ENCODE measurements at regions not wholly inside any gene's neighbourhood (a gene's known extent, or its start where the extent isn't known, plus 50 kb on each side); places are given as distances from the start of the nearest gene placed in this dataset.

GRCh38 chr5:8857051-8857450, 688.8 kb downstream of the SEMA5A start:
- no peak overlapping the region for H4K8ac ChIP-seq (ENCODE audit: extremely low read depth, insufficient read depth, low read length)
- DNase-seq (ENCODE audit: low read depth in 1 of 2, low spot score in 2 of 2), result no peak
- TF ChIP-seq ATF2 (IDR thresholded peaks at IDR 0.05; ENCODE audit: low read length) (no peak), NANOG (IDR thresholded peaks at IDR 0.05; ENCODE audit: insufficient read depth, low read depth, low read length, poor library complexity, severe bottlenecking) (no peak), RAD21 (IDR thresholded peaks at IDR 0.05 in 1 of 2, conservative IDR thresholded peaks at IDR 0.05 in 1 of 2; ENCODE audit: low read depth in 2 of 2, low read length in 2 of 2) (no peak), CHD2 (IDR thresholded peaks at IDR 0.05; ENCODE audit: low read length) (no peak), CTCF (IDR thresholded peaks at IDR 0.05; ENCODE audit: control extremely low read depth in 1 of 3, insufficient read depth in 1 of 3, low read depth in 1 of 3, low read length in 3 of 3) (no peak), RNF2 (IDR thresholded peaks at IDR 0.05; ENCODE audit: borderline replicate concordance, low read depth, low read length, missing control alignments, poor library complexity, severe bottlenecking) (no peak), TBP (IDR thresholded peaks at IDR 0.05; ENCODE audit: low read depth, low read length) (no peak)
- no peak overlapping the region for H2AFZ ChIP-seq (ENCODE audit: low read length)
- 41% methylated on average over 2 of the region's 2 CpGs; no CpG with 5 or more reads in 1 of the 2 experiments for WGBS, 2 experiments (ENCODE audit: extremely low coverage in 1 of 2, insufficient coverage in 1 of 2, insufficient read length in 1 of 2, insufficient replicate concordance in 2 of 2, low coverage in 1 of 2, low lambda C conversion rate in 2 of 2, missing lambda C conversion rate in 1 of 2)
- H3K79me2 ChIP-seq (ENCODE audit: control insufficient read depth in 1 of 2, insufficient read depth in 2 of 2, low read length in 2 of 2), result no peaks in the 10 kb centered on the region
- no peaks in the 10 kb centered on the region for H4K20me1 ChIP-seq (replicated peaks in 1 of 2; ENCODE audit: control insufficient read depth in 1 of 2, insufficient read depth in 2 of 2, low read length in 2 of 2)
- H4K5ac ChIP-seq (ENCODE audit: insufficient read length, low read depth, low read length), result no peak overlapping the region
- H2BK120ac ChIP-seq (replicated peaks; ENCODE audit: low read depth, low read length), result no peak overlapping the region
- no peak overlapping the region for H2AK5ac ChIP-seq (ENCODE audit: low read depth, low read length)
- no peak overlapping the region for H2BK20ac ChIP-seq (ENCODE audit: low read length)
- no peaks in the 10 kb centered on the region for H3K9me3 ChIP-seq (ENCODE audit: insufficient read depth in 2 of 2, low read depth in 1 of 2, low read length in 1 of 2)
- H3K4me2 ChIP-seq (ENCODE audit: insufficient read depth in 1 of 2, low read depth in 2 of 2, low read length in 2 of 2), result no peak overlapping the region
- ChIA-PET POLR2A (ENCODE audit: partially characterized antibody) (no interaction called here), CTCF (ENCODE audit: partially characterized antibody) (no interaction called here)
- H3K9ac ChIP-seq (replicated peaks in 1 of 4; ENCODE audit: extremely low read depth in 1 of 4, low read depth in 3 of 4, low read length in 3 of 4), result no peak overlapping the region
- H4K91ac ChIP-seq (replicated peaks; ENCODE audit: insufficient read length, low read length), result no peak overlapping the region
- H3K27ac ChIP-seq (ENCODE audit: low read depth, low read length), result no peak overlapping the region
- H2BK15ac ChIP-seq (ENCODE audit: low read length), result no peak overlapping the region
- no peak overlapping the region for H3K56ac ChIP-seq (replicated peaks; ENCODE audit: insufficient read length, low read depth, low read length)
- H3K4me3 ChIP-seq (ENCODE audit: extremely low read depth in 1 of 4, insufficient read depth in 2 of 4, low read depth in 3 of 4, low read length in 4 of 4), result no peak overlapping the region
- H3K23me2 ChIP-seq (ENCODE audit: low read depth, low read length), result no peaks in the 10 kb centered on the region
- H3K4me1 ChIP-seq (replicated peaks in 1 of 4; ENCODE audit: control insufficient read depth in 3 of 4, insufficient read depth in 4 of 4, low read length in 3 of 4), result no peaks in the 10 kb centered on the region
- H3K14ac ChIP-seq (ENCODE audit: insufficient read length), result no peak overlapping the region
- FAIRE-seq, result no peak
- no peak overlapping the region for H2BK5ac ChIP-seq (ENCODE audit: low read depth, low read length)
- no peak overlapping the region for H2BK12ac ChIP-seq (ENCODE audit: low read depth, low read length)
- H3K4ac ChIP-seq (replicated peaks; ENCODE audit: insufficient read length, low read depth, low read length), result no peak overlapping the region
- H3K23ac ChIP-seq (ENCODE audit: insufficient read length), result no peak overlapping the region
- no peaks in the 10 kb centered on the region for H3K79me1 ChIP-seq (ENCODE audit: low read depth, low read length)
- H3K18ac ChIP-seq (ENCODE audit: extremely low read depth, low read length), result no peak overlapping the region
- H3K36me3 ChIP-seq (ENCODE audit: control insufficient read depth in 2 of 4, insufficient read depth in 4 of 4, low read length in 3 of 4), result no peaks in the 10 kb centered on the region
- no peaks in the 10 kb centered on the region for H3K27me3 ChIP-seq (replicated peaks in 1 of 4; ENCODE audit: control insufficient read depth in 3 of 4, extremely low read depth in 1 of 4, insufficient read depth in 3 of 4, low read length in 3 of 4)

Data from H1 (cell line).